GM23338 (cell line): ENCODE measurements at regions not wholly inside any gene's neighbourhood (a gene's known extent, or its start where the extent isn't known, plus 50 kb on each side); places are given as distances from the start of the nearest gene placed in this dataset.

ENCODE experiments used
- ATAC-seq: fragments of 200-7000 bp; cut with Tn5 transposase; 3 replicates; pipeline ENCODE4 v1.9.1; 2020
- DNase-seq: peaks from one replicate; pipeline ENCODE4 v3.0.0-alpha.2; 2015; ENCODE audit warnings: low spot score
- H2AFZ ChIP-seq: fragments of 200-600 bp; sonication (generic); 2 replicates; pipeline ENCODE4 v1.8.0; 2016; ENCODE audit warnings: antibody characterized with exemption, mild to moderate bottlenecking, moderate library complexity
- H3F3A ChIP-seq: fragments of 200-600 bp; sonication (generic); replicated peaks from 2 replicates; pipeline ENCODE4 v1.8.0; 2017; ENCODE audit warnings: antibody characterized with exemption, mixed run types, low read depth
- H3K27ac ChIP-seq: fragments of 200-600 bp; sonication (generic); 2 replicates; pipeline ENCODE4 v1.6.1; 2016; ENCODE audit warnings: low read depth
- H3K27me3 ChIP-seq: fragments of 200-600 bp; sonication (generic); 2 replicates; pipeline ENCODE4 v1.8.0; 2016; ENCODE audit warnings: mild to moderate bottlenecking, mixed run types, moderate library complexity; ENCODE audit not compliant: insufficient read depth
- H3K36me3 ChIP-seq: fragments of 200-600 bp; sonication (generic); 2 replicates; pipeline ENCODE4 v1.8.0; 2016; ENCODE audit warnings: mild to moderate bottlenecking; ENCODE audit not compliant: insufficient read depth
- H3K4me1 ChIP-seq: fragments of 200-600 bp; sonication (generic); 2 replicates; pipeline ENCODE4 v1.8.0; 2016; ENCODE audit warnings: mild to moderate bottlenecking, moderate library complexity; ENCODE audit not compliant: insufficient read depth
- H3K4me2 ChIP-seq: fragments of 200-600 bp; sonication (generic); 2 replicates; pipeline ENCODE4 v1.7.1; 2017; ENCODE audit warnings: mixed run types
- H3K4me3 ChIP-seq: fragments of 200-600 bp; sonication (generic); 2 replicates; pipeline ENCODE4 v1.6.1; 2016; ENCODE audit warnings: mixed run types
- H3K79me2 ChIP-seq: fragments of 200-600 bp; sonication (generic); replicated peaks from 2 replicates; pipeline ENCODE4 v1.8.0; 2017; ENCODE audit warnings: mild to moderate bottlenecking; ENCODE audit not compliant: insufficient read depth
- H3K9me2 ChIP-seq: fragments of 200-600 bp; sonication (generic); 2 replicates; pipeline ENCODE4 v1.8.0; 2017; ENCODE audit not compliant: insufficient read depth
- H4K20me1 ChIP-seq: fragments of 200-600 bp; sonication (generic); replicated peaks from 2 replicates; pipeline ENCODE4 v1.8.0; 2017; ENCODE audit warnings: mild to moderate bottlenecking; ENCODE audit not compliant: insufficient read depth
- H3K27ac Mint-ChIP-seq: 2 replicates; pipeline ENCODE4 v1.8.0; 2020; ENCODE audit warnings: inconsistent platforms, mild to moderate bottlenecking, moderate library complexity, mixed read lengths
- H3K27me3 Mint-ChIP-seq: 3 replicates; pipeline ENCODE4 v1.8.0; 2022; ENCODE audit warnings: low read depth, mild to moderate bottlenecking, moderate library complexity, mixed read lengths, inconsistent platforms; ENCODE audit not compliant: insufficient read depth, poor library complexity
- H3K36me3 Mint-ChIP-seq: 3 replicates; pipeline ENCODE4 v1.8.0; 2021; ENCODE audit warnings: low read depth, mild to moderate bottlenecking, inconsistent platforms, moderate library complexity, mixed read lengths
- H3K4me1 Mint-ChIP-seq: 3 replicates; pipeline ENCODE4 v1.8.0; 2020; ENCODE audit warnings: mild to moderate bottlenecking, inconsistent platforms, mixed read lengths
- H3K4me3 Mint-ChIP-seq: 3 replicates; pipeline ENCODE4 v1.8.0; 2021; ENCODE audit warnings: moderate library complexity, mild to moderate bottlenecking, inconsistent platforms, mixed read lengths
- H3K9me3 Mint-ChIP-seq: 3 replicates; pipeline ENCODE4 v1.8.0; 2020; ENCODE audit warnings: moderate library complexity, mild to moderate bottlenecking, inconsistent platforms, mixed read lengths
- CREB1 ChIP-seq: fragments of 250-450 bp; sonication (Bioruptor Pico); IDR thresholded peaks from 2 replicates; pipeline ENCODE4 v1.5.0; 2020; ENCODE audit warnings: low read depth, mild to moderate bottlenecking, moderate library complexity
- CTCF ChIP-seq, 2 experiments: fragments of 200-600 bp in 1 of 2; sonication (generic) in 1 of 2; conservative IDR thresholded peaks; 2 replicates each; pipeline versions ENCODE4 v1.5.1 to v1.6.1; 2016 to 2017; ENCODE audit warnings: antibody characterized with exemption in 2 of 2, low read depth in 2 of 2, mild to moderate bottlenecking in 2 of 2, moderate library complexity in 1 of 2
- ETS1 ChIP-seq: IDR thresholded peaks from 2 replicates; pipeline ENCODE4 v1.6.1; 2016; ENCODE audit warnings: antibody characterized with exemption
- EZH2 ChIP-seq: fragments of 200-600 bp; sonication (generic); IDR thresholded peaks from one replicate; pipeline ENCODE4 v1.8.0; 2017; ENCODE audit warnings: antibody characterized with exemption, mild to moderate bottlenecking, low read depth; ENCODE audit not compliant: unreplicated experiment
- JUNB ChIP-seq: IDR thresholded peaks from one replicate; pipeline ENCODE4 v1.6.1; 2016; ENCODE audit warnings: antibody characterized with exemption; ENCODE audit not compliant: unreplicated experiment
- NANOG ChIP-seq: IDR thresholded peaks from 2 replicates; pipeline ENCODE4 v1.6.1; 2016; ENCODE audit warnings: antibody characterized with exemption, borderline replicate concordance
- POLR2AphosphoS5 ChIP-seq: IDR thresholded peaks from 2 replicates; pipeline ENCODE4 v1.6.1; 2016; ENCODE audit warnings: antibody characterized with exemption, low read depth
- REST ChIP-seq: IDR thresholded peaks from one replicate; pipeline ENCODE4 v1.6.1; 2018; ENCODE audit warnings: antibody characterized with exemption; ENCODE audit not compliant: unreplicated experiment
- STAT1 ChIP-seq: IDR thresholded peaks from one replicate; pipeline ENCODE4 v1.6.1; 2016; ENCODE audit warnings: antibody characterized with exemption; ENCODE audit not compliant: unreplicated experiment
- ZNF114 ChIP-seq: fragments of 250-450 bp; sonication (Bioruptor Pico); IDR thresholded peaks from 2 replicates; pipeline ENCODE4 v1.5.0; 2020; ENCODE audit warnings: mild to moderate bottlenecking, moderate library complexity
- ZNF331 ChIP-seq: fragments of 250-450 bp; sonication (Bioruptor Pico); IDR thresholded peaks from 2 replicates; pipeline ENCODE4 v1.5.0; 2020; ENCODE audit warnings: low read depth, mild to moderate bottlenecking, moderate library complexity

GRCh38 chr11:13118650-13119049, 109.5 kb downstream of the RASSF10 start:
- TF ChIP-seq ZNF331 (CRISPR knock-in tag) = no peak
- TF ChIP-seq NANOG = no peak
- TF ChIP-seq CREB1 (CRISPR knock-in tag) = no peak
- no peak for TF ChIP-seq ZNF114 (CRISPR knock-in tag)
- TF ChIP-seq REST = no peak
- no peak for TF ChIP-seq JUNB
- TF ChIP-seq EZH2 = no peak
- Histone ChIP-seq H3K36me3 (peaks cover 10% of the 10 kb centered on the region; the same call in 1 of the 2 replicates), H3K4me3 (no peak overlapping the region), H4K20me1 (no peaks in the 10 kb centered on the region), H3K4me1 (peaks cover 4% of the 10 kb centered on the region; the same call in 1 of the 2 replicates), H3K27me3 (no peaks in the 10 kb centered on the region), H3K79me2 (no peaks in the 10 kb centered on the region), H3K27ac (no peak overlapping the region), H3K4me2 (no peak overlapping the region), H3F3A (no peaks in the 10 kb centered on the region), H2AFZ (no peak overlapping the region), H3K9me2 (no peaks in the 10 kb centered on the region)
- Mint-ChIP-seq H3K9me3 (peaks cover 15% of the 10 kb centered on the region), H3K4me3 (no peak overlapping the region), H3K27ac (no peak overlapping the region; the same call in 1 of the 2 replicates), H3K27me3 (no peaks in the 10 kb centered on the region), H3K36me3 (peaks cover 3% of the 10 kb centered on the region; the same call in 2 of the 3 replicates), H3K4me1 (peaks cover 18% of the 10 kb centered on the region; the same call in 2 of the 3 replicates)
- ATAC-seq = no peak
- DNase-seq = no peak

- DNase-seq = no peak
- Histone ChIP-seq H2AFZ (no peak overlapping the region), H3K79me2 (no peaks in the 10 kb centered on the region), H3K4me3 (no peak overlapping the region), H3K27me3 (no peaks in the 10 kb centered on the region), H3K4me1 (peaks cover 4% of the 10 kb centered on the region; the same call in 1 of the 2 replicates), H3K4me2 (no peak overlapping the region), H3K36me3 (peaks cover 10% of the 10 kb centered on the region; the same call in 1 of the 2 replicates), H3K27ac (no peak overlapping the region), H4K20me1 (no peaks in the 10 kb centered on the region), H3F3A (no peaks in the 10 kb centered on the region), H3K9me2 (no peaks in the 10 kb centered on the region)
- peaks cover 3% of the 10 kb centered on the region; the same call in 2 of the 3 replicates for H3K36me3 Mint-ChIP-seq
- peaks cover 18% of the 10 kb centered on the region; the same call in 2 of the 3 replicates for H3K4me1 Mint-ChIP-seq
- ATAC-seq = no peak
- no peak overlapping the region for H3K4me3 Mint-ChIP-seq
- H3K9me3 Mint-ChIP-seq = peaks cover 22% of the 10 kb centered on the region
- H3K27me3 Mint-ChIP-seq = no peaks in the 10 kb centered on the region
- H3K27ac Mint-ChIP-seq = no peak overlapping the region
- TF ChIP-seq ZNF331 (CRISPR knock-in tag) (no peak), STAT1 (no peak), NANOG (no peak), ZNF114 (CRISPR knock-in tag) (no peak), EZH2 (no peak), ETS1 (no peak), POLR2AphosphoS5 (no peak), CREB1 (CRISPR knock-in tag) (no peak), CTCF (conservative IDR thresholded peaks at IDR 0.05; ENCODE audit: low read depth in 2 of 2) (no peak), JUNB (no peak)
Observed at GRCh38 chr11:13119361-13119760, 110.2 kb downstream of the RASSF10 start.
